NT2/D1 (cell line): ENCODE measurements at regions not wholly inside any gene's neighbourhood (a gene's known extent, or its start where the extent isn't known, plus 50 kb on each side); places are given as distances from the start of the nearest gene placed in this dataset.

Experiments used
- DNase-seq: peaks from one replicate; pipeline ENCODE4 v3.0.0-alpha.2; 2011; ENCODE audit warnings: low read depth, low spot score
- H3K27me3 ChIP-seq: 2 replicates; pipeline ENCODE4 v1.6.0; 2011; ENCODE audit warnings: mild to moderate bottlenecking; ENCODE audit not compliant: insufficient read length, insufficient read depth
- H3K36me3 ChIP-seq: 2 replicates; pipeline ENCODE4 v1.6.1; 2011; ENCODE audit warnings: mild to moderate bottlenecking, low read length, mixed read lengths; ENCODE audit not compliant: insufficient read depth, insufficient read length
- H3K4me1 ChIP-seq: 2 replicates; pipeline ENCODE4 v1.5.1; 2011; ENCODE audit not compliant: insufficient read depth, insufficient read length
- H3K4me3 ChIP-seq: 2 replicates; pipeline ENCODE4 v1.5.1; 2011; ENCODE audit warnings: low read depth; ENCODE audit not compliant: insufficient read length
- H3K9ac ChIP-seq: 2 replicates; pipeline ENCODE4 v1.6.0; 2011; ENCODE audit warnings: low read depth; ENCODE audit not compliant: insufficient read length
- H3K9me3 ChIP-seq: 2 replicates; pipeline ENCODE4 v1.5.1; 2011; ENCODE audit warnings: mild to moderate bottlenecking, low read length; ENCODE audit not compliant: insufficient read depth
- SUZ12 ChIP-seq: IDR thresholded peaks from 2 replicates; pipeline ENCODE4 v1.6.1; 2011; ENCODE audit not compliant: insufficient read length, insufficient read depth; ENCODE audit errors: extremely low read depth
- YY1 ChIP-seq: IDR thresholded peaks from 2 replicates; pipeline ENCODE4 v1.6.1; 2011; ENCODE audit not compliant: insufficient read length, insufficient read depth
- ZNF274 ChIP-seq: IDR thresholded peaks from 2 replicates; pipeline ENCODE4 v1.6.1; 2011; ENCODE audit warnings: mild to moderate bottlenecking, low read depth, low read length

GRCh38 chr9:99628849-99629620 lies 192.7 kb upstream of the NR4A3 start:
- Histone ChIP-seq H3K9ac (no peak overlapping the region), H3K9me3 (no peaks in the 10 kb centered on the region), H3K36me3 (no peaks in the 10 kb centered on the region), H3K27me3 (no peaks in the 10 kb centered on the region), H3K4me1 (no peaks in the 10 kb centered on the region), H3K4me3 (no peak overlapping the region)
- TF ChIP-seq ZNF274 = no peak
- TF ChIP-seq SUZ12 = no peak
- no peak for TF ChIP-seq YY1
- DNase-seq = no peak

- Histone ChIP-seq H3K27me3 (no peaks in the 10 kb centered on the region), H3K9ac (no peak overlapping the region), H3K9me3 (no peaks in the 10 kb centered on the region), H3K4me1 (no peaks in the 10 kb centered on the region), H3K4me3 (no peak overlapping the region), H3K36me3 (no peaks in the 10 kb centered on the region)
- no peak for DNase-seq
- no peak for TF ChIP-seq ZNF274
- TF ChIP-seq SUZ12 = no peak
- TF ChIP-seq YY1 = no peak
These were observed 189.2 kb upstream of the NR4A3 start for GRCh38 chr9:99632349-99633038.

- TF ChIP-seq YY1 (no peak), ZNF274 (no peak), SUZ12 (no peak)
- no peak for DNase-seq
- no peak overlapping the region for H3K4me3 ChIP-seq
- no peaks in the 10 kb centered on the region for H3K27me3 ChIP-seq
- no peaks in the 10 kb centered on the region for H3K36me3 ChIP-seq
- no peaks in the 10 kb centered on the region for H3K9me3 ChIP-seq
- H3K4me1 ChIP-seq = no peaks in the 10 kb centered on the region
- H3K9ac ChIP-seq = no peak overlapping the region
These were observed 188.4 kb upstream of the NR4A3 start for GRCh38 chr9:99633265-99633664.

GRCh38 chr9:99634186-99634585 lies 187.5 kb upstream of the NR4A3 start:
- Histone ChIP-seq H3K4me3 (no peak overlapping the region), H3K4me1 (no peaks in the 10 kb centered on the region), H3K9me3 (no peaks in the 10 kb centered on the region), H3K9ac (no peak overlapping the region), H3K36me3 (no peaks in the 10 kb centered on the region), H3K27me3 (no peaks in the 10 kb centered on the region)
- no peak for TF ChIP-seq YY1
- TF ChIP-seq ZNF274 = no peak
- TF ChIP-seq SUZ12 = no peak
- no peak for DNase-seq

- no peaks in the 10 kb centered on the region for H3K9me3 ChIP-seq
- H3K4me1 ChIP-seq = no peaks in the 10 kb centered on the region
- H3K4me3 ChIP-seq = no peak overlapping the region
- peak; percentile 1 for DNase-seq
- no peaks in the 10 kb centered on the region for H3K36me3 ChIP-seq
- no peaks in the 10 kb centered on the region for H3K27me3 ChIP-seq
- no peak for TF ChIP-seq SUZ12
- no peak for TF ChIP-seq ZNF274
- no peak for TF ChIP-seq YY1
- H3K9ac ChIP-seq = no peak overlapping the region
These were observed 186.7 kb upstream of the NR4A3 start for GRCh38 chr9:99635032-99635431.

GRCh38 chr9:99637641-99638040 lies 184.0 kb upstream of the NR4A3 start:
- Histone ChIP-seq H3K4me1 (no peaks in the 10 kb centered on the region), H3K36me3 (no peaks in the 10 kb centered on the region), H3K9me3 (peaks cover 5% of the 10 kb centered on the region; the same call in 1 of the 2 replicates), H3K9ac (no peak overlapping the region), H3K4me3 (no peak overlapping the region), H3K27me3 (no peaks in the 10 kb centered on the region)
- no peak for DNase-seq
- TF ChIP-seq SUZ12 (no peak), YY1 (no peak), ZNF274 (no peak)

- no peaks in the 10 kb centered on the region for H3K36me3 ChIP-seq
- no peak for DNase-seq
- TF ChIP-seq YY1 = no peak
- TF ChIP-seq SUZ12 = no peak
- no peak for TF ChIP-seq ZNF274
- peaks cover 5% of the 10 kb centered on the region; the same call in 1 of the 2 replicates for H3K9me3 ChIP-seq
- no peaks in the 10 kb centered on the region for H3K4me1 ChIP-seq
- no peak overlapping the region for H3K4me3 ChIP-seq
- H3K9ac ChIP-seq = no peak overlapping the region
- H3K27me3 ChIP-seq = no peaks in the 10 kb centered on the region
These were observed 182.7 kb upstream of the NR4A3 start for GRCh38 chr9:99638971-99639370.
